ENCODE measurements at regions not wholly inside any gene's neighbourhood (a gene's known extent, or its start where the extent isn't known, plus 50 kb on each side); places are given as distances from the start of the nearest gene placed in this dataset.

DNA sequence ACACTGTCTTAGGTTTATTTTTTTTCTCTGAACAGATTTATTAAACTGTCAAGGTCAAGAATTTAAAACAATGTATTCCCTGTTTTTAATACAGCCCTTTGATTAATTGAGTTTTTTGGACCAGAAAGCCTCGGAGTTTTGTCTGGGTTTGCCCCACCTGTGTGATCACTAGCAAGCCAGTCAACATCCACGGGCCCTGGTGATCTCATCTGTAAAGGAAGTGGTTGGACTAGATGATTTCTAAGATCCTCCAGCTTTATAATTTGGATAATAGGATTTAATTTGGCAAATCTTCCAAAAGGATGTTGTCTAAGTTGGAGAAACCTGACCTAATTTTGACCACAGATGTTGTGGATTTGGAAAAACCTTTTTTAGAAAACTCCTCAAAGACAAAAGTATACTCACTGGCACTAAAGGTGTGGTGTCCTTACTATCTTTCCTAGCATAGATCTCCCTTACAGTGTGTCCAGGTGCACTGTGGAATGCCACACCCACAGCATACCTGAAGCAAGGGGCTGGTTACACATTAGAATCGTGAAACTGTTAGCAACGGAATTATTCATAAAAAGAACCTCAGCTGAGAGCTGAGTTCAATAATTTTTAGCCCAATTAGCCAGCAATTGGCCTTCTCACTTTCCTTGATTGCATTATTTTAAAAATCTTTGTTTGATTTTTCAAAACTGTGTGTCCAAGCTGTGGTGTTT, 195.6 kb upstream of the ELL2 start:
- H3K4me2 ChIP-seq (ENCODE audit: low read length) = no peak overlapping the region
- TF ChIP-seq, protein P1, sequence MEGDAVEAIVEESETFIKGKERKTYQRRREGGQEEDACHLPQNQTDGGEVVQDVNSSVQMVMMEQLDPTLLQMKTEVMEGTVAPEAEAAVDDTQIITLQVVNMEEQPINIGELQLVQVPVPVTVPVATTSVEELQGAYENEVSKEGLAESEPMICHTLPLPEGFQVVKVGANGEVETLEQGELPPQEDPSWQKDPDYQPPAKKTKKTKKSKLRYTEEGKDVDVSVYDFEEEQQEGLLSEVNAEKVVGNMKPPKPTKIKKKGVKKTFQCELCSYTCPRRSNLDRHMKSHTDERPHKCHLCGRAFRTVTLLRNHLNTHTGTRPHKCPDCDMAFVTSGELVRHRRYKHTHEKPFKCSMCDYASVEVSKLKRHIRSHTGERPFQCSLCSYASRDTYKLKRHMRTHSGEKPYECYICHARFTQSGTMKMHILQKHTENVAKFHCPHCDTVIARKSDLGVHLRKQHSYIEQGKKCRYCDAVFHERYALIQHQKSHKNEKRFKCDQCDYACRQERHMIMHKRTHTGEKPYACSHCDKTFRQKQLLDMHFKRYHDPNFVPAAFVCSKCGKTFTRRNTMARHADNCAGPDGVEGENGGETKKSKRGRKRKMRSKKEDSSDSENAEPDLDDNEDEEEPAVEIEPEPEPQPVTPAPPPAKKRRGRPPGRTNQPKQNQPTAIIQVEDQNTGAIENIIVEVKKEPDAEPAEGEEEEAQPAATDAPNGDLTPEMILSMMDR (IDR thresholded peaks at IDR 0.05) = no peak
- no peaks in the 10 kb centered on the region for H3K9me3 ChIP-seq (ENCODE audit: control insufficient read depth, low read length)
- H3K9ac ChIP-seq = no peak overlapping the region
- no peaks in the 10 kb centered on the region for H3K36me3 ChIP-seq (ENCODE audit: control insufficient read depth, insufficient read depth, low read length)
- H3K4me1 ChIP-seq = no peaks in the 10 kb centered on the region
- H3K27me3 ChIP-seq (ENCODE audit: control insufficient read depth, insufficient read depth, low read length) = no peaks in the 10 kb centered on the region
- H3K27ac ChIP-seq = no peak overlapping the region
- H2AFZ ChIP-seq = no peak overlapping the region
- no peak overlapping the region for H3K4me3 ChIP-seq (ENCODE audit: low read depth, low read length)
- no peaks in the 10 kb centered on the region for H3K79me2 ChIP-seq

DNA sequence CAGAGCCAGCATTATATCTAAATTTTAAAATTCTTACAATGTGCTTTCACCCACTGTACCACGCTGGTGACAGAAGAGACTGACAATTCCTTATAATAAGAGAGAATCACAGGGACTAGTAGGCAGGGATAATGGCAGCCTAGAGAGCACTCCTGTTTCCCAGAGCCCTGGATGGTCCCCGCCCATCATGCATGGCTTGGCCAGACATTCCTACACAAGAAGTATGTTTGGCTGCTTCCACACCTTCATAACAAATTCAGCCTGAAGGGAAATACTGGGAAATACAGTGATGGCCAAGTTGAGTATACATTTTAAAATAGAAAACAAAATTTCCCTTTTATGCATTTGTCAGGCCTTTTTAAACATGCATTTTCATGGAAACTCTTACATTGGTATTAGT, 193.5 kb upstream of the ELL2 start:
- H3K27me3 ChIP-seq (ENCODE audit: control insufficient read depth, insufficient read depth, low read length) = no peaks in the 10 kb centered on the region
- H3K9me3 ChIP-seq (ENCODE audit: control insufficient read depth, low read length) = no peaks in the 10 kb centered on the region
- H3K4me2 ChIP-seq (ENCODE audit: low read length) = no peak overlapping the region
- no peak overlapping the region for H3K27ac ChIP-seq
- H2AFZ ChIP-seq = no peak overlapping the region
- no peak overlapping the region for H3K4me3 ChIP-seq (ENCODE audit: low read depth, low read length)
- H3K79me2 ChIP-seq = no peaks in the 10 kb centered on the region
- no peak overlapping the region for H3K9ac ChIP-seq
- TF ChIP-seq, protein P1 (IDR thresholded peaks at IDR 0.05) = no peak
- H3K4me1 ChIP-seq = no peaks in the 10 kb centered on the region
- no peaks in the 10 kb centered on the region for H3K36me3 ChIP-seq (ENCODE audit: control insufficient read depth, insufficient read depth, low read length)

DNA sequence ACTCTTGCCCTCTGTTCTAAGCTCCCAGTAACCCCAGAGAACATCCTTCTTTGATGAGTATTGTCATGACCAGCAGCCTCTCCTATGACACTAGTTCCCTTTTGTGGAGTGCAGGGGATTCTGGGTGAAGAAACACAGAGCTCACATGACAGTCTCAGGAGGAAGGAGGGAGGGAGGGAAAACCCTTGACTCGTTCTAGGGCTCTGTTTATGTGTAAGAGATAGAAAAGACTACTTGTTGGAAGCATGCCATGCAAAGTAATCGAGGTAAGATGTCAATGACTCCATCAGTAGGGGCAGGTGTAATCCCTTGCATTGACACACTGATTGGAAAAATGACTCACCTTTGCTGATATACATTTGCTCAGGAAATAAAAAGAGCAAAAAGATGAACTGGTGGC, 190.2 kb upstream of the ELL2 start:
- H3K9me3 ChIP-seq (ENCODE audit: control insufficient read depth, low read length) = no peaks in the 10 kb centered on the region
- no peaks in the 10 kb centered on the region for H3K79me2 ChIP-seq
- no peak overlapping the region for H3K4me3 ChIP-seq (ENCODE audit: low read depth, low read length)
- no peak overlapping the region for H3K9ac ChIP-seq
- TF ChIP-seq, protein P1 (IDR thresholded peaks at IDR 0.05) = no peak
- H3K4me2 ChIP-seq (ENCODE audit: low read length) = no peak overlapping the region
- H3K27ac ChIP-seq = no peak overlapping the region
- no peaks in the 10 kb centered on the region for H3K4me1 ChIP-seq
- no peaks in the 10 kb centered on the region for H3K36me3 ChIP-seq (ENCODE audit: control insufficient read depth, insufficient read depth, low read length)
- no peaks in the 10 kb centered on the region for H3K27me3 ChIP-seq (ENCODE audit: control insufficient read depth, insufficient read depth, low read length)
- no peak overlapping the region for H2AFZ ChIP-seq

DNA sequence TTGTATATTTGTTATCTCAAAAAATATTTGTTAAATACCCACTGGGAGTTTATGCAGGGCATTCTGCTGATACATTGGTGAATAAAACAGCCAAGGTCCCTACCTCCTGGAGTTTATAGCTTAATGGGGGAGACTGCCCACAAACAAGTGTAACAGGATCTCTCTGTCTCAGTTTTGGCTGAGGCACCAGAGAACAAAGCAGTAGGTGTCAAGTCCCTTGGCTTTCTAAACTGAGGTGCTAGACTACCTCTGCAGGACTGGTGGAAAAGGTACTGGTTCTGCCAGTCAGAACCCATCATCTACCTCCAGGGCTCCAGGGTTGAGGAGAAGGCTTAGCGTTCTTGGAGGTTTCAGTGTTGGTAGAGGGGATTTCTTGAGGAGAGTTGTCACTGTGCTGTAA, 188.4 kb upstream of the ELL2 start:
- no peak overlapping the region for H3K4me2 ChIP-seq (ENCODE audit: low read length)
- H2AFZ ChIP-seq = no peak overlapping the region
- no peaks in the 10 kb centered on the region for H3K79me2 ChIP-seq
- H3K4me3 ChIP-seq (ENCODE audit: low read depth, low read length) = no peak overlapping the region
- no peaks in the 10 kb centered on the region for H3K27me3 ChIP-seq (ENCODE audit: control insufficient read depth, insufficient read depth, low read length)
- no peaks in the 10 kb centered on the region for H3K36me3 ChIP-seq (ENCODE audit: control insufficient read depth, insufficient read depth, low read length)
- H3K9me3 ChIP-seq (ENCODE audit: control insufficient read depth, low read length) = no peaks in the 10 kb centered on the region
- TF ChIP-seq, protein P1 (IDR thresholded peaks at IDR 0.05) = no peak
- no peak overlapping the region for H3K27ac ChIP-seq
- H3K4me1 ChIP-seq = no peaks in the 10 kb centered on the region
- no peak overlapping the region for H3K9ac ChIP-seq

DNA sequence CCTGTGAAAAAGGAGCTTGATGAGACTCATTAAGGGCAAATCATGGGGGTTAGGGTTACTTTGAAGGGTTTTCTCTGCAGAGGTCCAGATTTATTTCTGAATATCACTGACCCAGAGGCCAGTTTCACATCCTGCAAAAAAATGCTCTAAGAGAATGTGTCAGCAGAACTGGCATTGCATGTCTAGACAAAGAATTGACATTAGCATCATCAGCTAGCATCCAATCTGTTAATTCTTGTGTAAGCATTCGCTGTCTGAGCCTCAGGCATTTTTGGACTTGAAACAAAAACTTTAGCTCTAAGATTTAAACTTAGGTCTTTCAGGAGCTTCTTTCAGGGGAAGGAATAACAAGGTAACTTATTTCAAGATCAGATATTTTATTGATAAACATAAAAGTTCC, 187.9 kb upstream of the ELL2 start:
- Histone ChIP-seq H3K9ac (no peak overlapping the region), H3K4me1 (no peaks in the 10 kb centered on the region), H3K79me2 (no peaks in the 10 kb centered on the region), H3K4me2 (ENCODE audit: low read length) (no peak overlapping the region), H3K36me3 (ENCODE audit: control insufficient read depth, insufficient read depth, low read length) (no peaks in the 10 kb centered on the region), H3K27ac (no peak overlapping the region), H2AFZ (no peak overlapping the region), H3K27me3 (ENCODE audit: control insufficient read depth, insufficient read depth, low read length) (no peaks in the 10 kb centered on the region), H3K4me3 (ENCODE audit: low read depth, low read length) (no peak overlapping the region), H3K9me3 (ENCODE audit: control insufficient read depth, low read length) (no peaks in the 10 kb centered on the region)
- TF ChIP-seq, protein P1 (IDR thresholded peaks at IDR 0.05) = no peak

Measured in parathyroid adenoma (tissue), 2 donors.